ENCODE measurements at regions not wholly inside any gene's neighbourhood (a gene's known extent, or its start where the extent isn't known, plus 50 kb on each side); places are given as distances from the start of the nearest gene placed in this dataset.

- TF ChIP-seq TCF12 (IDR thresholded peaks at IDR 0.05) (no peak), RFX5 (IDR thresholded peaks at IDR 0.05; ENCODE audit: low read length) (no peak)
Measured at GRCh38 chr2:16459606-16460005, 206.0 kb downstream of the CYRIA start (continued).

DNA sequence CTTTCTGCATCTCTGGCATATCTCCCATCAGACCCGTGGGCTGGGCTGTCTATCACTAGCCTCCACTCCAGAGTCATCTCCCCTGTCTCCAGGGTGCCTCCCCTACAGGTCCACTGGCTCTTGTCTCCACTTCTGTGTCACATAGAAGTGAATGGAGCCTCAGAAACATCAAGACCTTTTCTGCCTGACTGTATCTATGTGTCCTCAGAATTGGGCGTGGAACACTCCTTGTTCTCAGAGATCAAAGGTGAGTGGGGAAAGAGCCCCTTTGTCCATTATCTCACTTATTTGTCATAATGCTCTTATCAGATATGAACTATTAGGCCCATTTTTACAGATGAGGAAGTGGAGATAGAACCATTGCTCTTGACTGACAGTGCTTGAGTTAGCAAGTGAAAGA lies 211.0 kb downstream of the CYRIA start:
- POLR2A ChIA-PET: no interaction called here
- CTCF ChIA-PET: interaction anchor here (1.0 to 1.5 kb wide), 6 partner anchors 12 to 515 kb away, joined by 3 to 6 read pairs (median 4); partner anchors contain the start of gene MYCN
- 35% methylated on average over 2 of the region's 2 CpGs for WGBS (ENCODE audit: low lambda C conversion rate)

GRCh38 chr2:16452123-16452522 lies 213.5 kb downstream of the CYRIA start:
- 41% methylated on average over 5 of the region's 5 CpGs for WGBS (ENCODE audit: low lambda C conversion rate)
- Histone ChIP-seq H3K9me2 (no peaks in the 10 kb centered on the region), H3K4me3 (ENCODE audit: low read depth in 2 of 2, low read length in 1 of 2) (no peak overlapping the region), H4K20me1 (ENCODE audit: insufficient read depth) (no peaks in the 10 kb centered on the region), H3K36me3 (replicated peaks in 1 of 2; ENCODE audit: control insufficient read depth in 1 of 2, insufficient read depth in 2 of 2, low read length in 1 of 2) (no peaks in the 10 kb centered on the region), H2AFZ (ENCODE audit: low read depth) (no peak overlapping the region), H3K9me3 (peaks cover 19% of the 10 kb centered on the region; the same call in 1 of the 2 replicates), H3F3A (replicated peaks; ENCODE audit: insufficient read depth) (no peaks in the 10 kb centered on the region), H3K79me2 (ENCODE audit: insufficient read depth) (no peaks in the 10 kb centered on the region), H3K27ac (ENCODE audit: low read depth in 2 of 2, low read length in 1 of 2) (no peak overlapping the region), H3K4me1 (ENCODE audit: control insufficient read depth in 1 of 2, insufficient read depth in 2 of 2, low read depth in 1 of 2, low read length in 1 of 2) (no peaks in the 10 kb centered on the region), H3K27me3 (ENCODE audit: insufficient read depth) (no peaks in the 10 kb centered on the region), H3K9ac (no peak overlapping the region), H3K4me2 (no peak overlapping the region)
- CTCF ChIA-PET: interaction anchor here (0.6 to 1.5 kb wide), 4 partner anchors 11 to 657 kb away, joined by 3 to 6 read pairs (median 4); no protein-coding TSS in a partner anchor
- POLR2A ChIA-PET: no interaction called here
- no peak for DNase-seq
- TF ChIP-seq ZBTB33 (IDR thresholded peaks at IDR 0.05; ENCODE audit: borderline replicate concordance, low read depth): no peak
- no peak for TF ChIP-seq GABPA (IDR thresholded peaks at IDR 0.05; ENCODE audit: low read depth)
- TF ChIP-seq SIN3A (IDR thresholded peaks at IDR 0.05; ENCODE audit: borderline replicate concordance, low read depth, low read length): no peak
- TF ChIP-seq TAF1 (IDR thresholded peaks at IDR 0.05; ENCODE audit: borderline replicate concordance, low read depth, low read length): no peak
- no peak for TF ChIP-seq YY1 (IDR thresholded peaks at IDR 0.05; ENCODE audit: low read depth)
- TF ChIP-seq CHD2 (IDR thresholded peaks at IDR 0.05; ENCODE audit: low read length, partially characterized antibody): no peak
- TF ChIP-seq, protein P1, sequence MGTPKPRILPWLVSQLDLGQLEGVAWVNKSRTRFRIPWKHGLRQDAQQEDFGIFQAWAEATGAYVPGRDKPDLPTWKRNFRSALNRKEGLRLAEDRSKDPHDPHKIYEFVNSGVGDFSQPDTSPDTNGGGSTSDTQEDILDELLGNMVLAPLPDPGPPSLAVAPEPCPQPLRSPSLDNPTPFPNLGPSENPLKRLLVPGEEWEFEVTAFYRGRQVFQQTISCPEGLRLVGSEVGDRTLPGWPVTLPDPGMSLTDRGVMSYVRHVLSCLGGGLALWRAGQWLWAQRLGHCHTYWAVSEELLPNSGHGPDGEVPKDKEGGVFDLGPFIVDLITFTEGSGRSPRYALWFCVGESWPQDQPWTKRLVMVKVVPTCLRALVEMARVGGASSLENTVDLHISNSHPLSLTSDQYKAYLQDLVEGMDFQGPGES (IDR thresholded peaks at IDR 0.05; ENCODE audit: low read depth, low read length): no peak
- no peak for TF ChIP-seq NFIC (IDR thresholded peaks at IDR 0.05; ENCODE audit: borderline replicate concordance)
- no peak for TF ChIP-seq FOXM1 (IDR thresholded peaks at IDR 0.05; ENCODE audit: low read depth)
- TF ChIP-seq MXI1 (IDR thresholded peaks at IDR 0.05; ENCODE audit: low read depth, low read length): no peak
- no peak for TF ChIP-seq TEAD4 (IDR thresholded peaks at IDR 0.05; ENCODE audit: borderline replicate concordance, insufficient read depth)
- TF ChIP-seq FOSL2 (IDR thresholded peaks at IDR 0.05; ENCODE audit: borderline replicate concordance, low read depth): no peak

More for the DNA sequence above, 211.0 kb downstream of the CYRIA start:
- Histone ChIP-seq H3K9me2 (no peaks in the 10 kb centered on the region), H3K9me3 (peaks cover 19% of the 10 kb centered on the region; the same call in 1 of the 2 replicates), H2AFZ (ENCODE audit: low read depth) (no peak overlapping the region), H3K36me3 (replicated peaks in 1 of 2; ENCODE audit: control insufficient read depth in 1 of 2, insufficient read depth in 2 of 2, low read length in 1 of 2) (peaks cover 0 to 3% of the 10 kb centered on the region in 2 experiments), H3F3A (replicated peaks; ENCODE audit: insufficient read depth) (no peaks in the 10 kb centered on the region), H3K9ac (no peak overlapping the region), H3K27me3 (ENCODE audit: insufficient read depth) (no peaks in the 10 kb centered on the region), H3K4me2 (no peak overlapping the region), H4K20me1 (ENCODE audit: insufficient read depth) (no peaks in the 10 kb centered on the region), H3K27ac (ENCODE audit: low read depth in 2 of 2, low read length in 1 of 2) (no peak overlapping the region), H3K4me1 (ENCODE audit: control insufficient read depth in 1 of 2, insufficient read depth in 2 of 2, low read depth in 1 of 2, low read length in 1 of 2) (no peaks in the 10 kb centered on the region), H3K4me3 (ENCODE audit: low read depth in 2 of 2, low read length in 1 of 2) (no peak overlapping the region), H3K79me2 (ENCODE audit: insufficient read depth) (no peaks in the 10 kb centered on the region)
- TF ChIP-seq FOXJ3 (CRISPR knock-in tag; IDR thresholded peaks at IDR 0.05) (no peak), TAF1 (IDR thresholded peaks at IDR 0.05; ENCODE audit: borderline replicate concordance, low read depth, low read length) (no peak)
- DNase-seq: no peak
